Stimulated activated CD4-positive, alpha-beta T cell treated with anti-CD3 and anti-CD28 coated beads, Interleukin-4, amount 100 ng/mL, for 48 hours (primary cell): ENCODE measurements at regions not wholly inside any gene's neighbourhood (a gene's known extent, or its start where the extent isn't known, plus 50 kb on each side); places are given as distances from the start of the nearest gene placed in this dataset.
"Not testable (repeated sequence)": the region's sequence is repeated elsewhere in the genome, so short reads cannot be mapped to it uniquely, and the experiment has no call there.

Experiments
- DNase-seq, 2 donors: peaks; one replicate each; pipeline ENCODE4 v3.0.0-alpha.2; 2020; ENCODE audit warnings: low read depth in 2 of 2

DNA sequence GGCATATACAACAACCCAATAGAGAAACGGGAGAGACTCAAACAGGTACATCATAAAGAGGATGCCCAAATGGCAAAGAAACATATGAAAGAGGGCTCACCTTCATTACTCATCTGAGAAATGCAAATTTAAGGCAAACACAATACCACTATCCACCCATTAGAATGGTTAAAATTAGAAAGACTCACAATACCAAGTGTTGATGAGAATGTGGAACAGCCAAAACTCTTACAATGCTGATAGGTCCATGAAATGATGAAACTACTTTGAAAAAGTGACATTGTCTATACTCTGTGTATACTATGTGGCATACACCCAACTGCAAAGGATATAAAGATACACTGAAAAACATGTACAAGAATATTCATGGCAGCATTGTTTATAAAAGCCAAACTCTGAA lies 96.2 kb upstream of the TSHZ3 start:
- DNase-seq: no peak

DNA sequence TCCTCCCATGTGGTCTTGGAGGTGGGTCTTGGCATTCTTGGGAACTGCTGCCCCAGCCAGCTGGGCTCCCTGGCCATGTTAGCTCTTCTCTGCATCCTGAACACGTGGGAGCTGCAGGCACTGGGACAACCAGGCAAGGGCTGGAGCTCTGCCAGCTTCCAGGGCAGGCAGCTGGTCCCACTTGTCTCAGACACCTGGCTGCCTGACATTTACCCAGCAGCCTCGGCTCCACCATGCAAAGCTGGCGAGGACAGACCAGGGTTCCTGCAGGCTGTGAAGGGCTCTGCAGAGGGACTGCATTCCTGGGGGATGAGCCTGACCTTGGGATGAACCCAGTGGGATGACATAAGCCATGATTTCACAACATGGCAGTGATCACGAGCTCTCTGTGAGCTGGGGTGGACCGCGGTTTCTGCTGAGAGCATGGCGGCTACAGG lies 99.0 kb upstream of the TSHZ3 start:
- DNase-seq: no peak

GRCh38 chr19:31449379-31449778 lies 100.1 kb upstream of the TSHZ3 start:
- no peak for DNase-seq

GRCh38 chr19:31450696-31451095 lies 101.5 kb upstream of the TSHZ3 start:
- no peak for DNase-seq

- no peak for DNase-seq
These were observed 102.6 kb upstream of the TSHZ3 start for GRCh38 chr19:31451686-31452330.

DNA sequence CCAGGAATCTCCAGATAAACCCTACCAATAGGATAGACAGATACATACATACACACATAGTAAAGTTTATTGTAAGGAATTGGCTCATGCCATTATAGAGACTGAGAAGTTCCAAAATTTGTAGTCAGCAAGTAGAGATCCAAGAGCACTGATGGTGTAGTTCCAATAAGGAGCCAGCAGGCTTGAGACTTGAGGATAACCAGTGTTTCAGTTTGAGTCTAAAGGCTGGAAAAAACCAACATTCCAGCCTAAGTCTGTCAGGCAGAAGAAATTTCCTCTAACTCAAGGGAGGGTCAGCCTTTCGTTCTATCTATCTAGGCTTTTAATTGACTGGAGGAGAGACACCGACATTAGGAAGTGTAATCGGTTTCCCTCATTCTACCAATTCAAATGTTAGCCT lies 110.2 kb upstream of the TSHZ3 start:
- no peak for DNase-seq

DNA sequence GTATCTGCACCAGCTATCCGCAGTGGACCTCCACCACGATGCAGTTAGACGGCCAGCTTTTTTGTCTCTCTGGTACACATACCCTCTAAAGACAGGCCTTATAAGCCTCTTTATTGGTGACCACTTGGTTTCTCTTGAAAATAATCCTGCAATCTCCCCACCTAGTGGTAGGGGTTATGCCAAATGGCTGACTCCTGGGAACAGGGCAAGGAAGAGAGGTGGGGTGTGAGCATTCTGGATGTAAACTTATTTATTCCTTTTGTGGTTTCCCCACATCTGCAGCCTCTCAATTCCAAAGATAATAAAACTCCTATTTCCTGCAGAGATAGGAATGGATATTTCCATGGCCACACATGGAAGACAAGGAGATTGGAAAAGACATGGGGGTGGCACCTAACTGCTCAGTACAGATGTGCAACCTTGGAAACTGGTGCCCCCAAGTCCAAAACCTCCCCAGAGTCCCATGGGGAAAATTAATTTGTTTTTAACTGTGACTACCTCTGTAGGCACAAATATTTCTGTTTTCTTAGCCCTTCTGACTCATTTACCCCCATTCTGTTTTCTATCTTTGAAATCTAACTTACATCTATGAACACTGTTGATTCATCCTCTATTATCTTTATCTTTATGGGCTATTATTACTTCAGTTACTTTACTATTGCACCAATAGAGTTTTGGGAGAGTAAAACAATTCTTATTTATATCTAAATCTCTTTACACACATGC lies 112.7 kb upstream of the TSHZ3 start:
- no peak for DNase-seq

- no peak for DNase-seq
These were observed 121.1 kb upstream of the TSHZ3 start for GRCh38 chr19:31470229-31470939.

GRCh38 chr19:31470952-31471351 lies 121.7 kb upstream of the TSHZ3 start:
- no peak for DNase-seq

DNA sequence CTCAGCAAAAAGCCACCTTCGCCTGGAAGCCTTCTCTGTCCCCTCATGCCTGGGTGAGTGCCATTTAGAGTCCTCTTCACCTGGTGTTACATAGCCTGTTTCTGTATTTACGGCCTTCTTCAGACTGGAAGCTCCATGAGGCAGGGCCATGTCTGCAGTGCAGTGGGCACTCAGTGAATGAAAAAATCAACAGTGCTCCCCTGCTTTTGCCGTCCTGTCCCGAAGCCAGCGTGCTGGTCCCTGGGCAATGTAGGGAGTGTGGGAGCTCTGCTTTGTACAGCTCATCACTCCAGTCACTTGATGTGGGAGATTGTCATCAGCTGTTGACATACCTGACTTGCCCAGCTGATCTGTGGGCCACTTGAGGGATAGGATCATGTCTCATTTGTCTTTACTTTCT lies 129.0 kb upstream of the TSHZ3 start:
- no peak for DNase-seq

DNA sequence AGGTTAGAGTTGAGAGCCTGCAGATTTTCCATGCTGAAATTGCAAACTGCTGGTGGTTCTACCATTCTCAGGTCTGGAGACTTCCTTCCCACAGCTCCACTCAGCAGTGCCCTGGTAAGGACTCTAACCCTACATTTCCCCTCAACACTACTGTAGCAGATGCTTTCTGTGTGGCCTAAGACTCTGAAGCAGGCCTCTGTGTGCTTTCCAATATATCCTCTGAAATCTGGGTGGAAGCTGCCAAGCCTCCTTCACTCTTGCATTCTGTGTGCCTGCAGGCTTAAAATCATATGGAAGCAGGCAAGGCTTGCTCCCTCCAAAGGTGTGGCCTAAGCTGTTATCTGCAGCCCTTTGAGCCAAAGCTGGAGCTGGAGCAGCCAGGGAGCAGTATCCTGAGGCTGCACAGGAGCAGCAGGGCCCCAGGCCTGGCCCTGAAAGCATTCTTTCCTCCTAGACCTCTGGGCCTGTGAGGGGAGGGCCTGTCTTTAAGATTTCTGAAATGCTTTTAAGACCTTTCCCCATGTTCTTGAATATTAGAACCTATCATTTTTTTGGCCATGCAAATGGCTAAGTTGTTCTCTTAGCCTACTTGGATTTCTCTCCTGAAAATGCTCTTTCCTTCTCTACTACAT lies 134.1 kb upstream of the TSHZ3 start:
- DNase-seq: no peak

GRCh38 chr19:31484858-31485410 lies 135.7 kb upstream of the TSHZ3 start:
- DNase-seq: not testable (repeated sequence)

- no peak for DNase-seq
These were observed 136.2 kb upstream of the TSHZ3 start for GRCh38 chr19:31485472-31485871.

GRCh38 chr19:31491242-31491641 lies 142.0 kb upstream of the TSHZ3 start:
- DNase-seq: no peak

- DNase-seq: no peak
These were observed 142.8 kb upstream of the TSHZ3 start for GRCh38 chr19:31492050-31492449.

GRCh38 chr19:31496076-31496475 lies 146.8 kb upstream of the TSHZ3 start:
- no peak for DNase-seq

DNA sequence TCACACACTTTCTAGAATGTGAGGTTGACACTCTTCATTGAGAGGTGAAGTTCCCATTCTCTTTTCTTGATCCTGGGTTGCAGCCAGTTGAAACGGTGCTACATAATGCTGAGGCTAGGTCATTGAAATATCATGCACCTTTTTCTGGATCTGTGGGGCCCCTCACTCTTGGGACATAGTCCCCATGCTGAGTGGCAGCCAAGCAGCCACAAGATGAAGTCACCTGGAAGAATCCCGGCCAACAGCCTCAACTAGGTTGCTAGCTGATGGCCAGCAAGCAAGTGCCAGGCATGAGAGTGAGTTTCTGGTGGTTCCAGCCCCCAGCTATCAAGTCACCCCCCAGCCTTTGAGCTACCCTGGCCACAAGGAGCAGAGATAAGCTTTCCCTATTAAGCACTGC lies 148.5 kb upstream of the TSHZ3 start:
- no peak for DNase-seq

DNA sequence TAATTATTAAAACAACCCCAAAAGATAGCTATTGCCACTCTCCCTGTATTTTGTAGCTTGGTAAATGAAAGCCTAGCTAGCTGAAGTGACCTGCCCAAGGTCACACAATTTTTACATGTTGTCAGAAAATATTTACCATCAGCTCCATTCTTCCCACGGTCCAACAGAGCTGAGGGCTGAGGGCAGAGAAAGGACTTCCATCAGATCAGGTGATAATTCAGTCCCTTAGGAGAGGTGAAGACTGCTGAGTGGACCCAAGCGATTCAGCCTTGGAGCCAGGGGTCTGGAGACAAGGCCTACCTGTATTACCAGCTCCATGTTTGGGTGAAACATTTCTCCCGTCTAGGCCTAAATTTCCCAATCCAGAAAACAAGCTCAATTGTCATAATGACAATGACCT lies 149.5 kb upstream of the TSHZ3 start:
- DNase-seq: no peak

DNA sequence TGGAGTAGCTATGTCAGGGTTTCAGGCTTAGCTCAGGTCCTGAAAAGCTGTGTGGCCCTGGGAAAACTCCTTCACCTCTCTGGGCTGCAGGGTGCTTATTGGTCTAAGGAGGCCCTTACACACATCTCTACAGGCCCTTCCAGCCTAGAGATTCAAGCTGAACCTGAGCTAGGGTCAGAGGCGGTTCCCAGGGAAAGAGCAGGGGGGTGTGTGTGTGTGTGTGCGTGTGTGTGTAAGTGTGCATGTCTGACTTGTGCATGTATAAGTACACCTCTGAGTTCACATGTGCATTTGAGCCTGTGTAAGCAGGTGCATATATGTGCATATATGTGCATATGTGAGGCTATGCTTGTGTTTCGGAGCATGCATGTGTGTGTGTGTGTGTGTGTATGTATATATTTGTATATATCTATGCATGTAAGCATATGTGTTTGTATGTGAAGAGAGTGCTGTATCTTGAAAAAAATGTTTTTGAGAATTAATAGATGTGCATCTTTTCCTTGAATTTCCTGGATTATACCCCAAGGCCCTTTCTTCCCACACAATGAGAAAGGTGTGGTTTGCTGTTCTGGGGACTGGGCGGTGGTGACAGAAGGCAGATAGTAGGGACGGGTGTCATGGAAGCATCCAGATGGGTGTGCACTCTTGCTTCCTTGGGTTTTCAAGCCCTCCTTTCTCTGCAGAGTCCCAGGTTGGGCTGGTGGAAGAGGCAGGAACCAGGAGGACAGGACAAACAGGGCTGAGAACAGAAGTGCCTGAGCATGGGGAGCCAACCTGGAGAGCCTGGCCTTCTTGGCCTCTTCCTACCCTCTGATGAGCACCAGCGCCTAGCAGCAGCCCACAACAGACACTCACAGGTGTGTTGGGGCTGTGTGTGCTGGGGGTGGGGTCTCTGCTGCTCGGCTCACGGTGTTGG lies 150.3 kb upstream of the TSHZ3 start:
- DNase-seq: no peak

GRCh38 chr19:31500197-31500830 lies 151.1 kb upstream of the TSHZ3 start:
- no peak for DNase-seq

DNA sequence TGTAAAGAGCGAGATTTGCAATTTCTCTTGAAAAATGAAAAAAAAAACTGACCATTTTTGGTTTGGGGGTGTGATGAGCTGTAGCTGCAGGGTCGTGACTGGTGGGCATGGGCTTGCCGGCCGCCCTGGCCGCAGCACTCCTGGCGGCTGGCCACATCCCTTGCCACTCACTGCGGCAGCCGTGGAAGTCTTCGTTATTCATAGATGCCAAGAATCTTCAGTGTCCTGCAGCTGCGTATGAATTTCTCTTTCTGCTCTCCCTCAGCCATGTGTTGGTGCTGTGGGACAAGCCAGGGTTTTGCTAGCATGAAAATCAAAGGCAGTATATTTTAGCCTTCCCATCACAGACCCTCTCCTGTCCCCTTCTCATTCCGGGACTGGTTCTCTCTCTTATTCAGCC lies 151.7 kb upstream of the TSHZ3 start:
- DNase-seq: no peak
